HG03159 (cell line): ENCODE measurements at regions not wholly inside any gene's neighbourhood (a gene's known extent, or its start where the extent isn't known, plus 50 kb on each side); places are given as distances from the start of the nearest gene placed in this dataset.
A peak's percentile ranks its signal among the peaks of the same experiment; 100 is the strongest.
"Not testable (repeated sequence)": the region's sequence is repeated elsewhere in the genome, so short reads cannot be mapped to it uniquely, and the experiment has no call there.

Source experiments
- ATAC-seq: cut with Tn5 transposase; IDR thresholded peaks from one replicate; pipeline ENCODE4 v1.9.1; 2021; ENCODE audit warnings: mild to moderate bottlenecking, moderate library complexity; ENCODE audit not compliant: unreplicated experiment

GRCh38 chr7:12456506-12456905, 52.8 kb upstream of the VWDE start:
- ATAC-seq: no peak

DNA sequence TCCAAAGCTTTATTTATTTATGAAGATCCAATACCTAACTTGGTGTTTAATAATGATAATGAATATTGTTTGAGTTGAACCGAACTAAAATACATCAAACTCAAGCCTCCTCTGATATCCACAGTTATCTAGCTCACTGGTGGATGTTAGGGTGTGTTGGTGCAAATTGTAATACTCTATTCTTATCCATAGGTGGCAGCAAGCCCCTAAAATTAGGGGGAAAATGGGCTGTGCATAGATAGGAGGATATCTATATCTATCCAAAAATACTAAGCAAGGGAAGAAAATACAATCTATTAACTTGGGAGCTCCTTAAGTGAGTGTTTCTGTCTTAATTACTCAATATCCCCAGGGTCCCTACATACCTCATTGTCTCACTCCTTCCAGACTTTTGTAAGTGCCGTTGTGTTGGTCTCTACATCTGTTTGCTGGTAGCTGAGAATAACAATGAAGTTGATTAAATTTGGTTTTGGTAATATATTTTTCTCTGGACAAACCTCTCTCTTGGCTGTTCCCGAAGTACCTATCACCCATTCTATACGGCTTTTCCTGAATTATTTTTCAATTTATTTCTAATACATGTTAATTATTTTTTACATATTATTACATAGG, 55.0 kb upstream of the VWDE start:
- ATAC-seq: peak; percentile 97

- no peak for ATAC-seq
Measured at GRCh38 chr7:12467837-12468236, 64.2 kb upstream of the VWDE start.

DNA sequence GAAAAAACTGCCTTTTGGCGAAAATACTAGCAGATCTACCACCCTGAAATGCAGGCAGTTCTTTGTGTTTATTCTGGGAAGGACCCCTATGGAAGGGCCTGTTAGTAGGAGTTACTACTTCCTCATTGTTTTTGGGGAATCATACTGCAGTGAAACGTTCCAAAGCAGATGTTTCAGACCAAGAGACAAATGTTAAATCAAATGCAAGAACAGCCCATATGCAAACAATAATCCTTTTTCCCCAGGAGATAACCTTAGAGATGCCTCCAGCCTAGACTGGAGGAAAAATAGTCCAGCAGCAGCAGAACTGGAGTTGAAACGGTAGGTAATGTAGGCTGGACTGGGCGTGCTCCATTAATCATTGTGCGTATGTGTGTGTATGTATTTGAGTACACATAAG, 65.9 kb upstream of the VWDE start:
- ATAC-seq: no peak

DNA sequence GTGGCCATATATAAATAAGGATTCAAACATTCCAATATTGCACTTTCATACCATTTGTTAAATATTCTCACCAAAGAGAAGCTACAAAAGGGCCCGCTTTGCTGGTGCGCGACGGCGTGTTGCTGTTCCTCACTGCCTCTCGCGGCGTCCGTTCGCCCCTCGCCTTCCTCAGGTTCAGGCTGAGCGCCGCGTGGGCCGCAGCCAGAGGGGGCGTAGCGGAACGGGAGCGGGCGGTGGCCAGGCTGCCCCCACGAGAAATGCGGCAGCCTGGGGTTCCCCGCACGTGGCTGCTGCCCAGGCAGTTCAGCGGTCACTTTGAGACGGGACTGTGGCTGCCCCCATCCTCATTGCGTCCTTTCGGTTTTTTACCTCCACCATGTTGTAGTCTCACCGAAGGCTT, 67.3 kb upstream of the VWDE start:
- ATAC-seq: no peak

- no peak for ATAC-seq
Measured at GRCh38 chr7:12474035-12474434, 70.4 kb upstream of the VWDE start.

GRCh38 chr7:12475362-12476063, 71.8 kb upstream of the VWDE start:
- no peak for ATAC-seq

- no peak for ATAC-seq
Measured at GRCh38 chr7:12477620-12478019, 74.0 kb upstream of the VWDE start.

- ATAC-seq: peak; percentile 94
Measured at GRCh38 chr7:12481722-12482121, 78.1 kb upstream of the VWDE start.

DNA sequence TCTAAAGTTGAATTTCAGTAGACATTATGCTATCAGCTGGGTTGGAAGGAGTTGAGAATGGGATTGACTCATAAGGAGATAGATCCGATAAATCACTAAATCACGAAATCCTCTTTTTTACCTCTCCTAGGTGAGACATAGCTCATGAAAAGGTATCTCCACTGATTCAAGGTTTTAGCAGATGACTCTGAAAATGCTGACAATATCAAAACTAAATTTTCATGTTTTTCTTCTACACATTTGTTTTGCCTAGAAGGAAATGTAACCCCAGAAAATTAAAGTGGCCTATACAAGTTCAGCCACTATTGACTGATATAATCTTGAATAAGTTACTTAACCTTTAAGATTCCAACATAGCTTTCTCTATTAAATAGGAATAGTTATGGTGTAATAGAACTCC, 82.2 kb upstream of the VWDE start:
- no peak for ATAC-seq

GRCh38 chr7:12488341-12488740, 82.2 kb upstream of the SCIN start:
- no peak for ATAC-seq

- ATAC-seq: peak; percentile 80
Measured at GRCh38 chr7:12490107-12490688, 80.3 kb upstream of the SCIN start.

DNA sequence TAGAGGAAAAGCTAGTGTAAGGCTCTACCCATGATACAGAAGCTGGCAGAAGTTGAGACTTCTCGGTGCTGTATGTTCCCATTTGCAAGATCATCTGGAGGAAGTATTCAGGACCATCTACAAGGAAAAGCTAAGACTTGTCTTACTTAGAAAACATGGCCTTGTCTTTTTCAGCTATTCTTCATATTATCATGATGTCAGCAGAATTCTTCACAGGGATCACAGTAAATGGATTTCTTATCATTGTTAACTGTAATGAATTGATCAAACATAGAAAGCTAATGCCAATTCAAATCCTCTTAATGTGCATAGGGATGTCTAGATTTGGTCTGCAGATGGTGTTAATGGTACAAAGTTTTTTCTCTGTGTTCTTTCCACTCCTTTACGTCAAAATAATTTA, 79.6 kb upstream of the SCIN start:
- no peak for ATAC-seq

- no peak for ATAC-seq
Measured at GRCh38 chr7:12491526-12491925, 79.0 kb upstream of the SCIN start.

DNA sequence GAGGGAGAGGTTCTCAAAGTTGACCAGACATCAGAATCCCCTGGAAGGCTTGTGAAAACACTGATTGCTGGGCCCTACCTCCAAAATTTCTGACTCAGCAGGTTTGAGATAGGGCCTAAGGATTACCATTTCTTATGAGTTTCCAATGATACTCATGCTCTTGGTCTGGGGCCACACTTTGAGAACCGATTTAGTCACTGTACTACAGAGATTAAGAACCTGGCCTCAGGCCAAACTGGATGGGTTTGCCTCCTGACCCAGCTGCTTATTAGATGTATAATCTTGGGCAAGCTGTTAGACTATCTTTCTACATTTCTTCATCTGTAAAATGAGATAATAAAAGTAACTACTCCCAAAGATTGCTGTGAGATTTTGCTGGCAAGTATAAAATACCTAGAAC, 77.1 kb upstream of the SCIN start:
- ATAC-seq: no peak

DNA sequence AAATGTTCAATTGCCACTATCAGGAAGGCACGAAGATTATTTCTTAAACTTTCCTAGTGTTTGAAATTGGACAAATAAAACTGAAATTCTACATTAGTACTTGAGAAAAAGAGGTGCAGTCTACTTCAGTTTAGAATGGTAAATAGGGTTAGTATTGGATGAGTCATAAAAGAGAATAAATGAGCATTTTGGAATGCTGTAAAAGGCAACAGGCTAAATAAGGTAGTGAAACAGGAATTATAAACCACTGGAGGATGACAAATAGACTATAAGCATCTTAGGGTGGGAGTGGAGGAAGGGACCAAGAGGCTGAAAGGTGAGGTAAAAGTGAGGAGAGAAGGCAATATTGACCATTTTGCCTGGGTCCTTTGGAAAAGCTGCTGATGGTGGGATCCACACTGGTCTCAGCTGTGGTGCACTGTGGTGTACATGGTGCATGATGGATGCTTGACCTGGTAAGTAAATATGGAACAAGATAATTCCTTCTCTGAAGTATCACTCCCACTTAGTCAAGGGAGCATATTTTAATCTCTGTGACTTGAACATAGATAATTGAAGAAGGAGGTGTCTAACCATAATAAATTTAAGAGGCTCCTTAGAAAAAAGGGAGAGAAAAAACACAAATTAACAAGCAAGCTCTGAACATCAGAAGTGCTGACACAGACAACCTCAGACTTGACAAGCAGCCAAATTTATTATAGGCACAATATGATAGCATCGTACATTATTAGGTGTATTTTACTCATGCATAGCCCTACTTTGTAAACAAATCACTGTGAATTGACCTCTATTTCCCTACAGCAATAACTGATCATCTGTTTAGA, 76.4 kb upstream of the SCIN start:
- no peak for ATAC-seq

DNA sequence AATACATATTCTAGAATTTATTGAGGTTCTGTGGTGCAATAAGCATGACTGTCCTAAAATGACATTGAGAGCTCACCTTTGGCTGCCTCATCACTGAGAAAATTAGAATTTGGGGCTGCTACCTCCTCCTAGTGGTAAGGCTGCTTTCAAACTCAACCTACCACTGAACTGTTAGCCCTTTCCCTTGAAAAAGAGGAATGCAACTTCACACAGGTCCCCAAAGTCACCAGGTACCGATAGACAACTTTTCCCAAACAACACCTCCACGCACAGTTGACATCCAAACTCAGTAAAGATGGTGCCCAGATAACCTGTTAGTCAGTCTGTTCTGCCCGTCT, 75.9 kb upstream of the SCIN start:
- ATAC-seq: no peak

DNA sequence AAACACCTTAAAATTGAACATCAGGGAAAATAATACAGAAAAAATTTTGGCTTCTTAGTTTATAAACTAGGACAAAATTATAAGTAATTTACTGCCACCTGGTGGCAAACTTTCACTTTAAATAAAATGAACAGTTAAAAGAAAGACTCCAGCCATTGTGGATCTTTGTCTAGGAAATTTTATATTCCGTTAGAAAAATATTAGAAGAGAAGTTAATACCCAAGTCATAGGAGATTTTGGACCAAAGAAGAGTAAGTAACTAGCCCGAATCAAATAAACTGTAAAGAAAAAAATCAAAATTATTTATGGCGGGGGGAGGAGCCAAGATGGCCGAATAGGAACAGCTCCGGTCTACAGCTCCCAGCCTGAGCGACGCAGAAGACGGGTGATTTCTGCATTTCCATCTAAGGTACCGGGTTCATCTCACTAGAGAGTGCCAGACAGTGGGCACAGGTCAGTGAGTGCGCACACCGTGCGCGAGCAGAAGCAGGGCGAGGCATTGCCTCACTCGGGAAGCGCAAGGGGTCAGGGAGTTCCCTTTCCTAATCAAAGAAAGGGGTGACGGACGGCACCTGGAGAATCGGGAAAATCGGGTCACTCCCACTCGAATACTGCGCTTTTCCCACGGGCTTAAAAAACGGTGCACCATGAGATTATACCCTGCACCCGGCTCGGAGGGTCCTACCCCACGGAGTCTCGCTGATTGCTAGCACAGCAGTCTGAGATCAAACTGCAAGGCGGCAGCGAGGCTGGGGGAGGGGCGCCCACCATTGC, 73.4 kb upstream of the SCIN start:
- ATAC-seq: not testable (repeated sequence)

- peak; percentile 91 for ATAC-seq
Measured at GRCh38 chr7:12504149-12504548, 66.4 kb upstream of the SCIN start.

DNA sequence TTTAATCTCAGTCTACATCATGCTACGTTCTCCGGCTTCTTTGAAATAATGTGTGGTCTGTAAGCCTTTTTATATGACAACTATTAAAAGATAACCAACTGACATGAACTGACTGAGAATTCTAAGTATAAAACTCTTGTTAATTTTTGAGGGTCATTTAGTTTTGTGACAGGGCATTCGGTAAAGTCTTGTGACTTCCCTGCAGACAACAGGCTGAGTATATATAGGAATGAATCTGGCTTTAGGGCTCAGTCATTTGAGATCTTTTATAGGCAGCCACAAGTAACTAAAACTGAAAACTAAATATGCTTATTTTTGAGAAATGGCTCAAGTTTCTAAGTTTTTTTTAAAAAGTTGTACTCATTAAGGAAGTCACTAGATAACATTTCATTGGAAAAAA, 62.5 kb upstream of the SCIN start:
- no peak for ATAC-seq

- ATAC-seq: no peak
Measured at GRCh38 chr7:12508554-12508953, 62.0 kb upstream of the SCIN start.
